ENCODE measurements at regions not wholly inside any gene's neighbourhood (a gene's known extent, or its start where the extent isn't known, plus 50 kb on each side); places are given as distances from the start of the nearest gene placed in this dataset.

DNA sequence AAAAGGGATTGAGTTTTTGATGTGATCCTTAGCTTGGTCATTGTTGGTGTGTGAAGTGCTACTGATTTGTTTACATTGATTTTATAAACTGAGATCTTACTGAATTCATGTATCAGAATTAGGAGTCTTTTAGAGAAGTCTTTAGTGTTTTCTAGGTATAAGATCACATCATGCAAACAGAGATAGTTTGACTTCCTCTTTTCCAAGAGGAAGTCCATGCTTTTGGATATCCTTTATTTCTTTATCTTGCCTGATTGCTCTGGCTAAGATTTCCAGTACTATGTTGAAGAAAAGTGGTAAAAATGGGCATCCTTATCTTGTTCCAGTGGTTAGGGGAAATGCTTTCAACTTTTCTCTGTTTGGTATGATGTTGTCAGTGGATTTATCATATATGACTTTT is 561.2 kb upstream of the SLITRK1 start:
- TF ChIP-seq, protein P1, sequence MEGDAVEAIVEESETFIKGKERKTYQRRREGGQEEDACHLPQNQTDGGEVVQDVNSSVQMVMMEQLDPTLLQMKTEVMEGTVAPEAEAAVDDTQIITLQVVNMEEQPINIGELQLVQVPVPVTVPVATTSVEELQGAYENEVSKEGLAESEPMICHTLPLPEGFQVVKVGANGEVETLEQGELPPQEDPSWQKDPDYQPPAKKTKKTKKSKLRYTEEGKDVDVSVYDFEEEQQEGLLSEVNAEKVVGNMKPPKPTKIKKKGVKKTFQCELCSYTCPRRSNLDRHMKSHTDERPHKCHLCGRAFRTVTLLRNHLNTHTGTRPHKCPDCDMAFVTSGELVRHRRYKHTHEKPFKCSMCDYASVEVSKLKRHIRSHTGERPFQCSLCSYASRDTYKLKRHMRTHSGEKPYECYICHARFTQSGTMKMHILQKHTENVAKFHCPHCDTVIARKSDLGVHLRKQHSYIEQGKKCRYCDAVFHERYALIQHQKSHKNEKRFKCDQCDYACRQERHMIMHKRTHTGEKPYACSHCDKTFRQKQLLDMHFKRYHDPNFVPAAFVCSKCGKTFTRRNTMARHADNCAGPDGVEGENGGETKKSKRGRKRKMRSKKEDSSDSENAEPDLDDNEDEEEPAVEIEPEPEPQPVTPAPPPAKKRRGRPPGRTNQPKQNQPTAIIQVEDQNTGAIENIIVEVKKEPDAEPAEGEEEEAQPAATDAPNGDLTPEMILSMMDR (IDR thresholded peaks at IDR 0.05), result no peak
- no peak for TF ChIP-seq POLR2A (IDR thresholded peaks at IDR 0.05)
- H3K4me1 ChIP-seq, result no peaks in the 10 kb centered on the region
- H3K27me3 ChIP-seq, result no peaks in the 10 kb centered on the region
- intact Hi-C loops (cut with DNase I), result no loop called here
- no peak overlapping the region for H3K27ac ChIP-seq
- H3K9me3 ChIP-seq, result no peaks in the 10 kb centered on the region
- H3K36me3 ChIP-seq, result no peaks in the 10 kb centered on the region
- DNase-seq, result no peak
- H3K4me3 ChIP-seq (replicated peaks in 1 of 3), result no peak overlapping the region

DNA sequence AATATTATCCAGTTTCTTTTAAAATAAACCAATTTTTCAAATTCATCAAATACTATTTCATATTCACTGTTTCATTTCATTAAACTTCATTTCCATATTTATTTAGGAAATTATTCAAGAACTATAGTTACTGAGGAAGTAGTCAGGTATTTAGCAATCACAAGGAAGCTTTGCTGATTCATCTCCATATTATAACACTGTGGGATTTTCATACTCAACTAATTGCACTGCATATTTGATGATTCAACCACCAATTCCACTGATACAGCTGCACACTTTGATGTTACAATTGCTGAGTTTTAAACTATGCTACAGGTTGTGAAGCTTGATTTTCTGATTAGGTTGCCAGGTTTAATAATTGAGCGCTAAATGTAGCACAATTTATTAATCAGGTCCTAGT is 556.8 kb upstream of the SLITRK1 start:
- Histone ChIP-seq H3K4me3 (replicated peaks in 1 of 3) (no peak overlapping the region), H3K27ac (no peak overlapping the region), H3K9me3 (no peaks in the 10 kb centered on the region), H3K36me3 (no peaks in the 10 kb centered on the region), H3K27me3 (no peaks in the 10 kb centered on the region), H3K4me1 (no peaks in the 10 kb centered on the region)
- WGBS, 2 donors, result 95 to 97% methylated on average over 1 of the region's 1 CpG
- intact Hi-C loops (cut with DNase I), result no loop called here
- no peak for DNase-seq
- TF ChIP-seq, protein P1 (IDR thresholded peaks at IDR 0.05), result no peak
- no peak for TF ChIP-seq POLR2A (IDR thresholded peaks at IDR 0.05)

GRCh38 chr13:84433024-84433423 is 550.8 kb upstream of the SLITRK1 start:
- Histone ChIP-seq H3K36me3 (no peaks in the 10 kb centered on the region), H3K9me3 (no peaks in the 10 kb centered on the region), H3K4me1 (no peaks in the 10 kb centered on the region), H3K4me3 (replicated peaks in 1 of 3) (no peak overlapping the region), H3K27ac (no peak overlapping the region), H3K27me3 (no peaks in the 10 kb centered on the region)
- no peak for DNase-seq
- 91 to 97% methylated on average over 2 of the region's 2 CpGs for WGBS, 2 donors
- intact Hi-C loops (cut with DNase I), result no loop called here
- TF ChIP-seq, protein P1 (IDR thresholded peaks at IDR 0.05), result no peak

- H3K4me3 ChIP-seq (replicated peaks in 1 of 3), result no peak overlapping the region
- intact Hi-C loops (cut with DNase I), result no loop called here
- H3K27me3 ChIP-seq, result no peaks in the 10 kb centered on the region
- 50 to 51% methylated on average over 1 of the region's 1 CpG for WGBS, 2 donors
- H3K9me3 ChIP-seq, result no peaks in the 10 kb centered on the region
- H3K27ac ChIP-seq, result no peak overlapping the region
- no peaks in the 10 kb centered on the region for H3K4me1 ChIP-seq
- no peak for DNase-seq
- TF ChIP-seq POLR2A (IDR thresholded peaks at IDR 0.05), result no peak
- TF ChIP-seq, protein P1 (IDR thresholded peaks at IDR 0.05), result no peak
- H3K36me3 ChIP-seq, result no peaks in the 10 kb centered on the region
Observed at GRCh38 chr13:84431646-84432045, 549.4 kb upstream of the SLITRK1 start.

GRCh38 chr13:84430446-84430845 is 548.2 kb upstream of the SLITRK1 start:
- Histone ChIP-seq H3K4me1 (no peaks in the 10 kb centered on the region), H3K27ac (no peak overlapping the region), H3K27me3 (no peaks in the 10 kb centered on the region), H3K4me3 (replicated peaks in 1 of 3) (no peak overlapping the region), H3K9me3 (no peaks in the 10 kb centered on the region), H3K36me3 (no peaks in the 10 kb centered on the region)
- WGBS, 2 donors, result 39 to 41% methylated on average over 4 of the region's 4 CpGs
- no peak for DNase-seq
- intact Hi-C loops (cut with DNase I), result no loop called here
- TF ChIP-seq, protein P1 (IDR thresholded peaks at IDR 0.05), result no peak
- TF ChIP-seq POLR2A (IDR thresholded peaks at IDR 0.05), result no peak
